Common myeloid progenitor, CD34-positive (primary cell): ENCODE measurements at regions not wholly inside any gene's neighbourhood (a gene's known extent, or its start where the extent isn't known, plus 50 kb on each side); places are given as distances from the start of the nearest gene placed in this dataset.

Source experiments
- CTCF ChIA-PET: fragments of 350-600 bp; sonication (Branson Sonifier 250); formaldehyde crosslinking; loops from one replicate; lab custom pipeline; 2021; ENCODE audit warnings: antibody characterized with exemption; lab: Charles Lee
- POLR2A ChIA-PET: fragments of 350-600 bp; sonication (Branson Sonifier 250); formaldehyde crosslinking; loops from one replicate; lab custom pipeline; 2021; ENCODE audit warnings: antibody characterized with exemption; lab: Charles Lee
- DNase-seq, 3 donors: peaks; one replicate each; pipeline versions ENCODE4 v3.0.0 to v3.0.0-alpha.2; 2013
- H3K27ac ChIP-seq, 2 experiments: 1 replicate in 1 of 2; 2 replicates in 1 of 2; pipeline ENCODE4 v1.7.0; 2013; ENCODE audit warnings: inconsistent platforms in 2 of 2, low read length in 2 of 2, mild to moderate bottlenecking in 2 of 2, low read depth in 1 of 2, moderate library complexity in 1 of 2; ENCODE audit not compliant: severe bottlenecking in 2 of 2, insufficient read depth in 1 of 2, poor library complexity in 1 of 2
- H3K27me3 ChIP-seq, 5 experiments: replicated peaks in 2 of 5; 1 replicate in 3 of 5; 2 replicates in 2 of 5; pipeline versions ENCODE4 v1.6.1 to v1.7.0; 2013; ENCODE audit warnings: low read length in 4 of 5, mild to moderate bottlenecking in 2 of 5, moderate library complexity in 2 of 5, inconsistent platforms in 1 of 5; ENCODE audit not compliant: insufficient read depth in 5 of 5, control insufficient read depth in 4 of 5
- H3K36me3 ChIP-seq, 4 experiments: 1 replicate in 2 of 4; 2 replicates in 2 of 4; pipeline versions ENCODE4 v1.6.1 to v1.7.0; 2013; ENCODE audit warnings: low read length in 3 of 4, control low read depth in 1 of 4, mild to moderate bottlenecking in 1 of 4; ENCODE audit not compliant: control insufficient read depth in 4 of 4, insufficient read depth in 4 of 4
- H3K4me1 ChIP-seq, 4 experiments: 1 replicate in 3 of 4; 2 replicates in 1 of 4; pipeline versions ENCODE4 v1.6.1 to v1.7.1; 2013; ENCODE audit warnings: low read length in 3 of 4, mild to moderate bottlenecking in 3 of 4, control low read depth in 1 of 4, inconsistent platforms in 1 of 4, moderate library complexity in 1 of 4; ENCODE audit not compliant: control insufficient read depth in 4 of 4, insufficient read depth in 4 of 4; ENCODE audit errors: control extremely low read depth in 1 of 4
- H3K4me3 ChIP-seq, 7 experiments: 1 replicate in 4 of 7; 2 replicates in 3 of 7; pipeline versions ENCODE4 v1.5.1 to v1.7.0; 2013; ENCODE audit warnings: mild to moderate bottlenecking in 7 of 7, low read length in 6 of 7, moderate library complexity in 6 of 7, inconsistent platforms in 2 of 7, low read depth in 2 of 7, control low read depth in 1 of 7; ENCODE audit not compliant: insufficient read depth in 4 of 7, control insufficient read depth in 1 of 7; ENCODE audit errors: extremely low read depth in 1 of 7
- H3K9me3 ChIP-seq, 5 experiments: 1 replicate in 4 of 5; 2 replicates in 1 of 5; pipeline versions ENCODE4 v1.6.1 to v1.7.1; 2013; ENCODE audit warnings: low read length in 4 of 5, mild to moderate bottlenecking in 2 of 5, inconsistent platforms in 1 of 5, low read depth in 1 of 5, moderate library complexity in 1 of 5; ENCODE audit not compliant: control insufficient read depth in 4 of 5, insufficient read depth in 2 of 5; ENCODE audit errors: control extremely low read depth in 1 of 5
- WGBS: methylation state at CpG from one replicate; pipeline ENCODE4 v1.1.5; 2013; ENCODE audit not compliant: insufficient coverage; 5-methylcytosine and 5-hydroxymethylcytosine counted together

- POLR2A ChIA-PET: no interaction called here
- 94% methylated on average over 9 of the region's 16 CpGs for WGBS
- no peak overlapping the region for H3K27ac ChIP-seq
- no peaks in the 10 kb centered on the region for H3K36me3 ChIP-seq
- H3K4me1 ChIP-seq: peaks cover 0 to 5% (median 4%) of the 10 kb centered on the region in 4 experiments
- no peak overlapping the region for H3K4me3 ChIP-seq
- no peak for DNase-seq
- H3K27me3 ChIP-seq: no peaks in the 10 kb centered on the region
- CTCF ChIA-PET: no interaction called here
- no peaks in the 10 kb centered on the region for H3K9me3 ChIP-seq
Observed at GRCh38 chr6:63440594-63440993, 120.8 kb upstream of the LGSN start.

- peaks cover 0 to 5% (median 4%) of the 10 kb centered on the region in 4 experiments for H3K4me1 ChIP-seq
- peak overlapping the region in 2 of 7 experiments; percentile 6 to 37 for H3K4me3 ChIP-seq
- DNase-seq: no peak
- no peaks in the 10 kb centered on the region for H3K27me3 ChIP-seq
- H3K9me3 ChIP-seq: no peaks in the 10 kb centered on the region
- ChIA-PET CTCF (interaction anchor here (1.1 to 1.8 kb wide), 2 partner anchors 8 to 20 kb away, joined by 3 to 4 read pairs; no protein-coding TSS in a partner anchor), POLR2A (no interaction called here)
- no peak overlapping the region for H3K27ac ChIP-seq
- H3K36me3 ChIP-seq: no peaks in the 10 kb centered on the region
- WGBS: 96% methylated on average over 13 of the region's 18 CpGs
Observed at GRCh38 chr6:63441266-63441956, 121.6 kb upstream of the LGSN start.

GRCh38 chr6:63442870-63443269, 123.1 kb upstream of the LGSN start:
- WGBS: 98% methylated on average over 17 of the region's 20 CpGs
- no peak overlapping the region for H3K27ac ChIP-seq
- POLR2A ChIA-PET: no interaction called here

GRCh38 chr6:63444768-63445167, 125.0 kb upstream of the LGSN start:
- ChIA-PET CTCF (no interaction called here), POLR2A (no interaction called here)
- WGBS: 90% methylated on average over 7 of the region's 7 CpGs
- H3K27ac ChIP-seq: no peak overlapping the region
- peaks cover 0 to 5% (median 4%) of the 10 kb centered on the region in 4 experiments for H3K4me1 ChIP-seq
- H3K4me3 ChIP-seq: no peak overlapping the region
- H3K9me3 ChIP-seq: no peaks in the 10 kb centered on the region
- DNase-seq: no peak
- no peaks in the 10 kb centered on the region for H3K27me3 ChIP-seq
- no peaks in the 10 kb centered on the region for H3K36me3 ChIP-seq

More at GRCh38 chr6:63442870-63443269, 123.1 kb upstream of the LGSN start:
- DNase-seq: no peak
- H3K4me1 ChIP-seq: peaks cover 0 to 5% (median 4%) of the 10 kb centered on the region in 4 experiments
- H3K36me3 ChIP-seq: no peaks in the 10 kb centered on the region
- CTCF ChIA-PET: interaction anchor here (1.1 to 1.8 kb wide), 2 partner anchors 9 to 18 kb away, joined by 3 to 4 read pairs; no protein-coding TSS in a partner anchor
- no peaks in the 10 kb centered on the region for H3K9me3 ChIP-seq
- H3K4me3 ChIP-seq: no peak overlapping the region
- H3K27me3 ChIP-seq: no peaks in the 10 kb centered on the region

GRCh38 chr6:63446405-63446804, 125.9 kb upstream of the LOC128125822 start:
- Histone ChIP-seq H3K4me3 (no peak overlapping the region), H3K36me3 (no peaks in the 10 kb centered on the region), H3K9me3 (peaks cover 0 to 1% (median 0%) of the 10 kb centered on the region in 5 experiments), H3K4me1 (no peaks in the 10 kb centered on the region), H3K27ac (no peak overlapping the region), H3K27me3 (no peaks in the 10 kb centered on the region)
- 70% methylated on average over 2 of the region's 5 CpGs for WGBS
- POLR2A ChIA-PET: no interaction called here
- CTCF ChIA-PET: no interaction called here
- DNase-seq: no peak

- Histone ChIP-seq H3K36me3 (no peaks in the 10 kb centered on the region), H3K27ac (no peak overlapping the region), H3K4me1 (no peaks in the 10 kb centered on the region), H3K27me3 (no peaks in the 10 kb centered on the region), H3K4me3 (no peak overlapping the region), H3K9me3 (peaks cover 0 to 1% (median 0%) of the 10 kb centered on the region in 5 experiments)
- ChIA-PET POLR2A (no interaction called here), CTCF (no interaction called here)
- no peak for DNase-seq
- WGBS: 100% methylated on average over 1 of the region's 1 CpG
Observed at GRCh38 chr6:63447134-63447533, 125.1 kb upstream of the LOC128125822 start.

- Histone ChIP-seq H3K27me3 (no peaks in the 10 kb centered on the region), H3K9me3 (peaks cover 0 to 1% (median 0%) of the 10 kb centered on the region in 5 experiments), H3K36me3 (no peaks in the 10 kb centered on the region), H3K27ac (no peak overlapping the region), H3K4me1 (no peaks in the 10 kb centered on the region), H3K4me3 (no peak overlapping the region)
- POLR2A ChIA-PET: interaction anchor here (0.6 kb wide), 1 partner anchor 436 kb away, joined by 12 read pairs; no protein-coding TSS in a partner anchor
- no CpG with 5 or more reads among the region's 5 CpGs for WGBS
- CTCF ChIA-PET: no interaction called here
- DNase-seq: no peak
Observed at GRCh38 chr6:63448229-63448628, 124.1 kb upstream of the LOC128125822 start.
